C4-2B (cell line): ENCODE measurements at regions not wholly inside any gene's neighbourhood (a gene's known extent, or its start where the extent isn't known, plus 50 kb on each side); places are given as distances from the start of the nearest gene placed in this dataset.

ENCODE experiments used
- ZFX ChIP-seq: fragments of 450-650 bp; IDR thresholded peaks from 2 replicates; pipeline ENCODE4 v1.6.1; 2017
- TF ChIP-seq, protein P1 (sequence below): fragments of 450-650 bp; conservative IDR thresholded peaks from 2 replicates; pipeline ENCODE4 v1.5.1; 2017; ENCODE audit warnings: mild to moderate bottlenecking

DNA sequence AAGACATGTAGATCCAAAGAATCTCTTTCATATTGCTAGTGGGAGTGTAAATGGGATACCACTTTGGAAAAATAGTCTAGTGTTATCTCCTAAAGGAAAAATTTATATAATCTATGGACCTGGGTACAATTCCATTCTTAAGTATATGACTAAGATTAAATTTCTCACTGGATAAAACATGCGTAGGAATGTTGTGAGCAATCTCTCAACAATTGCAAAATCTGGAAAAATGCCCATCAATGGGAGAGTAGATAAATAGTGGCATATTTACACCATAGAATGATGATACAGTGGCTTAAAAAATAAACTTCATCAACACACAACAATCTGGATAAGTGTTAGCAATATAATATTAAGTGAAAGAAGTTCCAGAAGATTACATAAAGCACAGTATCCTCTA, 469.5 kb downstream of the MAN2A1 start:
- TF ChIP-seq, protein P1, sequence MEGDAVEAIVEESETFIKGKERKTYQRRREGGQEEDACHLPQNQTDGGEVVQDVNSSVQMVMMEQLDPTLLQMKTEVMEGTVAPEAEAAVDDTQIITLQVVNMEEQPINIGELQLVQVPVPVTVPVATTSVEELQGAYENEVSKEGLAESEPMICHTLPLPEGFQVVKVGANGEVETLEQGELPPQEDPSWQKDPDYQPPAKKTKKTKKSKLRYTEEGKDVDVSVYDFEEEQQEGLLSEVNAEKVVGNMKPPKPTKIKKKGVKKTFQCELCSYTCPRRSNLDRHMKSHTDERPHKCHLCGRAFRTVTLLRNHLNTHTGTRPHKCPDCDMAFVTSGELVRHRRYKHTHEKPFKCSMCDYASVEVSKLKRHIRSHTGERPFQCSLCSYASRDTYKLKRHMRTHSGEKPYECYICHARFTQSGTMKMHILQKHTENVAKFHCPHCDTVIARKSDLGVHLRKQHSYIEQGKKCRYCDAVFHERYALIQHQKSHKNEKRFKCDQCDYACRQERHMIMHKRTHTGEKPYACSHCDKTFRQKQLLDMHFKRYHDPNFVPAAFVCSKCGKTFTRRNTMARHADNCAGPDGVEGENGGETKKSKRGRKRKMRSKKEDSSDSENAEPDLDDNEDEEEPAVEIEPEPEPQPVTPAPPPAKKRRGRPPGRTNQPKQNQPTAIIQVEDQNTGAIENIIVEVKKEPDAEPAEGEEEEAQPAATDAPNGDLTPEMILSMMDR: no peak
- no peak for TF ChIP-seq ZFX
